Breast epithelium (tissue), 3 donors: ENCODE measurements at regions not wholly inside any gene's neighbourhood (a gene's known extent, or its start where the extent isn't known, plus 50 kb on each side); places are given as distances from the start of the nearest gene placed in this dataset.

Experiments used
- POLR2A ChIP-seq: fragments of 450-650 bp; IDR thresholded peaks from one replicate; pipeline ENCODE4 v1.6.1; 2016; ENCODE audit warnings: antibody characterized with exemption, mild to moderate bottlenecking, moderate library complexity
- TF ChIP-seq, protein P1 (sequence below), 3 donors: fragments of 450-650 bp; IDR thresholded peaks; one replicate each; pipeline ENCODE4 v1.5.1; 2016 to 2017; ENCODE audit warnings: antibody characterized with exemption in 3 of 3, mild to moderate bottlenecking in 3 of 3, moderate library complexity in 3 of 3

DNA sequence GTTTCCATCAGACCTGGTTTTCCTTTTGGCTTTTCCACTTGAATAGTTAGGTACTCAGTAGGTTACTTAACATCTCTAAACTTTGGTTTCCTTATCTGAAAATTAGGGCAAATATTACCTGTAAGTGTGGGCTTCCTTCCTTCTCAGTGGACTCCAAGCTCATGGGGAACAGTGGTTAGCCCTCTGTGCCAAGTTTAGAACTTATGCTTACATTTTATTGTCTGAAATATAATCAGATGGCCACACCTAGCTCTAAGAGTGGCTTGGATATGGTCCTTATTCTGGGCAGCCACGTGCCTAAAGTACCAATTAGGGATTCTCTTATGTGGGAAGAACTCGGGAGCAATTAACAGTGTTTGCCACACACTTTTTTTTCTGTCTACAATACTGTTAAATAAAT, 133.9 kb downstream of the UCHL1 start:
- TF ChIP-seq, protein P1, sequence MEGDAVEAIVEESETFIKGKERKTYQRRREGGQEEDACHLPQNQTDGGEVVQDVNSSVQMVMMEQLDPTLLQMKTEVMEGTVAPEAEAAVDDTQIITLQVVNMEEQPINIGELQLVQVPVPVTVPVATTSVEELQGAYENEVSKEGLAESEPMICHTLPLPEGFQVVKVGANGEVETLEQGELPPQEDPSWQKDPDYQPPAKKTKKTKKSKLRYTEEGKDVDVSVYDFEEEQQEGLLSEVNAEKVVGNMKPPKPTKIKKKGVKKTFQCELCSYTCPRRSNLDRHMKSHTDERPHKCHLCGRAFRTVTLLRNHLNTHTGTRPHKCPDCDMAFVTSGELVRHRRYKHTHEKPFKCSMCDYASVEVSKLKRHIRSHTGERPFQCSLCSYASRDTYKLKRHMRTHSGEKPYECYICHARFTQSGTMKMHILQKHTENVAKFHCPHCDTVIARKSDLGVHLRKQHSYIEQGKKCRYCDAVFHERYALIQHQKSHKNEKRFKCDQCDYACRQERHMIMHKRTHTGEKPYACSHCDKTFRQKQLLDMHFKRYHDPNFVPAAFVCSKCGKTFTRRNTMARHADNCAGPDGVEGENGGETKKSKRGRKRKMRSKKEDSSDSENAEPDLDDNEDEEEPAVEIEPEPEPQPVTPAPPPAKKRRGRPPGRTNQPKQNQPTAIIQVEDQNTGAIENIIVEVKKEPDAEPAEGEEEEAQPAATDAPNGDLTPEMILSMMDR (IDR thresholded peaks at IDR 0.05), result no peak
- TF ChIP-seq POLR2A, result no peak
